Body of pancreas (tissue), 4 donors: ENCODE measurements at regions not wholly inside any gene's neighbourhood (a gene's known extent, or its start where the extent isn't known, plus 50 kb on each side); places are given as distances from the start of the nearest gene placed in this dataset.

Experiments
- ATAC-seq: fragments of 150-250 bp; one replicate; pipeline ENCODE4 v1.9.1; 2016
- DNase-seq, 4 donors: peaks; one replicate each; pipeline ENCODE4 v3.0.0-alpha.2; 2019
- H3K27ac ChIP-seq, 4 donors: fragments of 200-600 bp; sonication (generic); 1 replicate in 3 of 4; 2 replicates in 1 of 4; pipeline versions ENCODE4 v1.5.1 to v1.6.1; 2016 to 2019; ENCODE audit warnings: mild to moderate bottlenecking in 1 of 4, mixed read lengths in 1 of 4, moderate library complexity in 1 of 4
- H3K27me3 ChIP-seq, 2 donors: fragments of 200-600 bp; sonication (generic); one replicate each; pipeline ENCODE4 v1.6.0; 2016; ENCODE audit warnings: mild to moderate bottlenecking in 1 of 2
- H3K36me3 ChIP-seq, 2 donors: fragments of 200-600 bp; sonication (generic); replicated peaks in 1 of 2; 2 replicates each; pipeline ENCODE4 v1.5.1; 2016; ENCODE audit warnings: low read depth in 2 of 2; ENCODE audit not compliant: insufficient read depth in 1 of 2
- H3K4me1 ChIP-seq: fragments of 200-600 bp; sonication (generic); one replicate; pipeline ENCODE4 v1.6.0; 2016
- H3K4me3 ChIP-seq, 2 donors: fragments of 200-600 bp; sonication (generic); 1 replicate in 1 of 2; 2 replicates in 1 of 2; pipeline ENCODE4 v1.5.1; 2016 to 2019
- H3K9me3 ChIP-seq, 3 donors: fragments of 200-600 bp; sonication (generic); 1 replicate in 2 of 3; 2 replicates in 1 of 3; pipeline ENCODE4 v1.5.1; 2016
- POLR2A ChIP-seq, 3 donors: fragments of 450-650 bp; IDR thresholded peaks; one replicate each; pipeline ENCODE4 v1.6.1; 2016; ENCODE audit warnings: antibody characterized with exemption in 3 of 3, mild to moderate bottlenecking in 2 of 3
- WGBS, 2 donors: methylation state at CpG; one replicate each; pipeline ENCODE4 v1.1.5; 2017; 5-methylcytosine and 5-hydroxymethylcytosine counted together
- intact Hi-C: fragments of 100-400 bp; cut with DNase I; formaldehyde crosslinking; loops from one replicate; pipeline ENCODE4 v1.15.1; 2023
- TF ChIP-seq, protein P1 (sequence below), 7 experiments: fragments of 450-650 bp in 4 of 7; fragments of 200-600 bp in 3 of 7; sonication (generic) in 3 of 7; IDR thresholded peaks; one replicate each; pipeline ENCODE4 v1.5.1; 2016 to 2019; ENCODE audit warnings: antibody characterized with exemption in 7 of 7

DNA sequence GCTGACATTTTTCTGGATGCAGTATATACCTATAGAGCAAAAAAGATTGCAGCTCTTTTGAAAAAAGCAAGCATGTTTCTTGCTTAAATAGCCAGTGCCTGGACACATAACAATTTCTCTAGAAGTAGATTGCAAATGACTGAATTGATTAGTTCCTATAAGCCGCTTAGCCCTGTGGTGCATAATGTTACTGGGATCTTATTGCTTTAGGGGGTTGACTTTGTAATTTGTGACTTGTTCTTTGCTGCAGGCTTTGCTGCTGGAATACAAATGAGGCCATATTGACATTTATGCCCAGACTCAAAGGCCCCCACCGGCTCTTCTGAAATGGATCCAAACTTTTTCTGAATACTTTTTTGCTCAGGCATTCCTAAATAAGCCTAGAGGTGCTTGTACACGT lies 182.6 kb downstream of the SH3BP4 start:
- Histone ChIP-seq H3K4me3 (no peak overlapping the region), H3K27ac (no peak overlapping the region), H3K27me3 (no peaks in the 10 kb centered on the region), H3K4me1 (no peaks in the 10 kb centered on the region), H3K36me3 (no peaks in the 10 kb centered on the region), H3K9me3 (no peaks in the 10 kb centered on the region)
- DNase-seq (no peak), ATAC-seq (no peak)
- intact Hi-C loops = no loop called here
- TF ChIP-seq, protein P1, sequence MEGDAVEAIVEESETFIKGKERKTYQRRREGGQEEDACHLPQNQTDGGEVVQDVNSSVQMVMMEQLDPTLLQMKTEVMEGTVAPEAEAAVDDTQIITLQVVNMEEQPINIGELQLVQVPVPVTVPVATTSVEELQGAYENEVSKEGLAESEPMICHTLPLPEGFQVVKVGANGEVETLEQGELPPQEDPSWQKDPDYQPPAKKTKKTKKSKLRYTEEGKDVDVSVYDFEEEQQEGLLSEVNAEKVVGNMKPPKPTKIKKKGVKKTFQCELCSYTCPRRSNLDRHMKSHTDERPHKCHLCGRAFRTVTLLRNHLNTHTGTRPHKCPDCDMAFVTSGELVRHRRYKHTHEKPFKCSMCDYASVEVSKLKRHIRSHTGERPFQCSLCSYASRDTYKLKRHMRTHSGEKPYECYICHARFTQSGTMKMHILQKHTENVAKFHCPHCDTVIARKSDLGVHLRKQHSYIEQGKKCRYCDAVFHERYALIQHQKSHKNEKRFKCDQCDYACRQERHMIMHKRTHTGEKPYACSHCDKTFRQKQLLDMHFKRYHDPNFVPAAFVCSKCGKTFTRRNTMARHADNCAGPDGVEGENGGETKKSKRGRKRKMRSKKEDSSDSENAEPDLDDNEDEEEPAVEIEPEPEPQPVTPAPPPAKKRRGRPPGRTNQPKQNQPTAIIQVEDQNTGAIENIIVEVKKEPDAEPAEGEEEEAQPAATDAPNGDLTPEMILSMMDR (IDR thresholded peaks at IDR 0.05) = no peak
- no peak for TF ChIP-seq POLR2A (IDR thresholded peaks at IDR 0.05)
- 74% methylated on average over 3 of the region's 3 CpGs for WGBS, 2 donors

DNA sequence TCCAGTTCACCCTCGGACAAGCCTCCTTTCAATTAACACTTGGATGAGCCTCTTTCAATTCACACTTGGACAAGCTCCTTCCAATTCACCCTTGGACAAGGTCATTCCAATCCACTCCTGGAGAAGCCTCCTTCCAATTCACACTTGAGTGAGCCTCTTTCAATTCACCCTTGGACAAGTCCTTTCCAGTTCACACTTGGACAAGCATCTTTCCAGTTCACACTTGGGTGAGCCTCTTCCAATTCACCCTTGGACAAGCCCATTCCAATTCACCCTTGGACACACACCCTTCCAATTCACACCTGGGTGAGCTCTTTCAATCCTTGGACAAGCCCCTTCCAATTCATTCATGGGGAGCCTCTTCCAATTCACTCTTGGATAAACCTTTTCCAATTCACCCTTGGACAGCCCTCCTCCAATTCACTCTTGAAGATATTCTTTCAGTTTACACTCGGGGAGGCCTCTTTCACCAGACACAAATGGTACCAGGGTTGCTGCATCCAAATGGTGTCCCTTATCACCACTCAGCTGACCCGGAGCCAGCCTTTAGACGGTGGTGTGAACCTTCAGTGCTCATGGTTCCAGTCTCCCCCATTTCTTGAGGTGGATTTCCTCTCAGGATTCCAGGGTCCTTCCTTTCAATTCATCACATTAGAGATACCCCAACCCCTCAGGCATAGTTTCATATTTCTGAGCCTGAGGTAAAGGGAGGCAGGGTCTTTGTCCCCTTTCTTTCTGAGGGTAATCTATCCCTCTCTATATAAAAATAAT lies 183.6 kb downstream of the SH3BP4 start:
- no peak for DNase-seq
- no peaks in the 10 kb centered on the region for H3K9me3 ChIP-seq
- no peaks in the 10 kb centered on the region for H3K36me3 ChIP-seq
- H3K4me3 ChIP-seq = no peak overlapping the region
- ATAC-seq = no peak
- intact Hi-C loops = loop anchor here (5.0 kb wide), 1 partner anchor 607 kb away; no protein-coding TSS in a partner anchor
- H3K27ac ChIP-seq = no peak overlapping the region
- H3K27me3 ChIP-seq = no peaks in the 10 kb centered on the region
- 69 to 77% methylated on average over 4 of the region's 4 CpGs for WGBS, 2 donors
- no peaks in the 10 kb centered on the region for H3K4me1 ChIP-seq
- TF ChIP-seq, protein P1 (IDR thresholded peaks at IDR 0.05) = no peak
- no peak for TF ChIP-seq POLR2A (IDR thresholded peaks at IDR 0.05)

DNA sequence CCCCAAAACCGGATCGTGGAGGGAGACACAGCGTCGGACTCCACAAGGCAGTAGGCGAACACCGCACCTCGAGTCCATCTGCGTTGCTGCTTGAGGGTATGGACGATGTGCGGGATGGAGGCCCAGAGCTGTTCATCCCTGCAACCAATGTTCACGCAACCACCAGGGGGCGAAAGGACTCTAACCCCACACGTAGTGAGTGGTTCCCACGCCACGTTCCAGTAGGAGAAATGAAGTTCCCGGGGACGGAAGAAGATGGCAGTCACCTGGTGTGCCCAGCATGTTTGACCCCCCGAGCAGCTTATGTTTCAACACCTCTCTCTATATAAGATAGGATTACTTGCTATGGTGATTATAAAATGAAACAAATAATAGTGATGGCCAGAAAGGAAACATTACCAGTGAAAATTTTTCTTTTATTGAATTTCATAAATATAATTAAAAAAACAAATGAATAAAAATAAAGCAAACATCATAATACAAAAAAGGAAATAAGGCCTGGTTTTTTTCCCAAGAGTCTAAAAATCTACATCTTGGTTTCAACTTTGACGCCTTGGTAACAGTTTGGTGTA lies 184.3 kb downstream of the SH3BP4 start:
- peak; percentile 80 for ATAC-seq
- WGBS, 2 donors = 14 to 22% methylated on average over 19 of the region's 19 CpGs

DNA sequence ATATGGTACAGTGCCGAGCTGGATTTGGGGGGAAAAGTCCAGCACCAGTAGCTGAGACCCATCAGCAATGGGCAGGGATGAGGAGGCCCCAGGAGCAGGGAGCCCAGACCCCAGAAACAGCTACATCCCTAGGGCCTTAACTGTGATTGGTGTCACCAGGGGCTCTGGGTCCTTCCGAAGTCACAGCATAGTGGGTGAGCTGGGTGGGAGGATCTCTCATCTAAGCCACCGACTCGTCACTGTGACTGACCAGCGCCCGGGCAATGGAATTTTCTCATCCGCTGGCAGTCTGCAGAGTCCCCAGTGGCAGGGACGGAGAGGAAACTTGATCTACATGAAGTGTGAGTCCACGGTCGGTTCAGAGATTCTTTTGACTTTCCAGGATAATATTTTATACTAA lies 186.5 kb downstream of the SH3BP4 start:
- H3K4me3 ChIP-seq = no peak overlapping the region
- 92 to 95% methylated on average over 10 of the region's 10 CpGs for WGBS, 2 donors
- DNase-seq = no peak
- H3K4me1 ChIP-seq = no peaks in the 10 kb centered on the region
- ATAC-seq = no peak
- no peaks in the 10 kb centered on the region for H3K27me3 ChIP-seq
- no peaks in the 10 kb centered on the region for H3K9me3 ChIP-seq
- intact Hi-C loops = loop anchor here (5.0 kb wide), 1 partner anchor 604 kb away; no protein-coding TSS in a partner anchor
- no peaks in the 10 kb centered on the region for H3K36me3 ChIP-seq
- no peak for TF ChIP-seq POLR2A (IDR thresholded peaks at IDR 0.05)
- TF ChIP-seq, protein P1 (IDR thresholded peaks at IDR 0.05) = no peak
- no peak overlapping the region for H3K27ac ChIP-seq

More for the DNA sequence above, 184.3 kb downstream of the SH3BP4 start:
- DNase-seq = peak; percentile 82 to 88 (median 86)
- H3K4me3 ChIP-seq = no peak overlapping the region
- no peak overlapping the region for H3K27ac ChIP-seq
- intact Hi-C loops = loop anchor here (5.0 kb wide), 1 partner anchor 606 kb away; no protein-coding TSS in a partner anchor
- H3K9me3 ChIP-seq = no peaks in the 10 kb centered on the region
- no peaks in the 10 kb centered on the region for H3K36me3 ChIP-seq
- no peaks in the 10 kb centered on the region for H3K27me3 ChIP-seq
- TF ChIP-seq POLR2A (IDR thresholded peaks at IDR 0.05) = no peak
- TF ChIP-seq, protein P1 (IDR thresholded peaks at IDR 0.05) = peak; percentile 56 to 90 (median 78)
- H3K4me1 ChIP-seq = no peaks in the 10 kb centered on the region
